ENCODE measurements at regions not wholly inside any gene's neighbourhood (a gene's known extent, or its start where the extent isn't known, plus 50 kb on each side); places are given as distances from the start of the nearest gene placed in this dataset.

DNA sequence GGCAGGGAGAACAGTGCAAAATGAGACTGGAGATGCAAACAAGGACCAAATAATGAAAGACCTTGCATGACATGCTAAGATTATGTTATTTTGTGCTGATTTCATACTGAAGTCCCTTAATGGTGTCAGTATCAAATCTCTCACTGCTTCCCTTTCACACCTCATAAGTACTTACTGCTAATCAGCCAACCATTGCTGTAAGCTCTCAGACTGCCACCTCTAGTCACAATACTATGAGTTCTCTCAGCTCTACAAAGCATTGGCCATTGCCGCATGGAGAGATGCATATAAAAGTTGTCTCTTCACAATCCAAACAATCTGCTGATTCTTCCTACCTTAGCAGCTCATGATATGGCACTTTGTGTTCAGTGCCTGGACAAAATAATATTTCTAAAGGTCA lies 375.4 kb downstream of the LTN1 start:
- DNase-seq (ENCODE audit: extremely low spot score in 2 of 2) = no peak
- Histone ChIP-seq H3K27ac (no peak overlapping the region), H3K4me1 (no peaks in the 10 kb centered on the region), H3K9me3 (no peaks in the 10 kb centered on the region), H3K4me3 (no peak overlapping the region), H3K36me3 (no peaks in the 10 kb centered on the region), H3K27me3 (no peaks in the 10 kb centered on the region)
- TF ChIP-seq POLR2AphosphoS5 (IDR thresholded peaks at IDR 0.05; ENCODE audit: insufficient read depth in 1 of 2, low read depth in 1 of 2) (no peak), POLR2A (IDR thresholded peaks at IDR 0.05) (no peak)
- TF ChIP-seq, protein P1, sequence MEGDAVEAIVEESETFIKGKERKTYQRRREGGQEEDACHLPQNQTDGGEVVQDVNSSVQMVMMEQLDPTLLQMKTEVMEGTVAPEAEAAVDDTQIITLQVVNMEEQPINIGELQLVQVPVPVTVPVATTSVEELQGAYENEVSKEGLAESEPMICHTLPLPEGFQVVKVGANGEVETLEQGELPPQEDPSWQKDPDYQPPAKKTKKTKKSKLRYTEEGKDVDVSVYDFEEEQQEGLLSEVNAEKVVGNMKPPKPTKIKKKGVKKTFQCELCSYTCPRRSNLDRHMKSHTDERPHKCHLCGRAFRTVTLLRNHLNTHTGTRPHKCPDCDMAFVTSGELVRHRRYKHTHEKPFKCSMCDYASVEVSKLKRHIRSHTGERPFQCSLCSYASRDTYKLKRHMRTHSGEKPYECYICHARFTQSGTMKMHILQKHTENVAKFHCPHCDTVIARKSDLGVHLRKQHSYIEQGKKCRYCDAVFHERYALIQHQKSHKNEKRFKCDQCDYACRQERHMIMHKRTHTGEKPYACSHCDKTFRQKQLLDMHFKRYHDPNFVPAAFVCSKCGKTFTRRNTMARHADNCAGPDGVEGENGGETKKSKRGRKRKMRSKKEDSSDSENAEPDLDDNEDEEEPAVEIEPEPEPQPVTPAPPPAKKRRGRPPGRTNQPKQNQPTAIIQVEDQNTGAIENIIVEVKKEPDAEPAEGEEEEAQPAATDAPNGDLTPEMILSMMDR (IDR thresholded peaks at IDR 0.05) = no peak
- intact Hi-C loops (cut with DNase I) = no loop called here

DNA sequence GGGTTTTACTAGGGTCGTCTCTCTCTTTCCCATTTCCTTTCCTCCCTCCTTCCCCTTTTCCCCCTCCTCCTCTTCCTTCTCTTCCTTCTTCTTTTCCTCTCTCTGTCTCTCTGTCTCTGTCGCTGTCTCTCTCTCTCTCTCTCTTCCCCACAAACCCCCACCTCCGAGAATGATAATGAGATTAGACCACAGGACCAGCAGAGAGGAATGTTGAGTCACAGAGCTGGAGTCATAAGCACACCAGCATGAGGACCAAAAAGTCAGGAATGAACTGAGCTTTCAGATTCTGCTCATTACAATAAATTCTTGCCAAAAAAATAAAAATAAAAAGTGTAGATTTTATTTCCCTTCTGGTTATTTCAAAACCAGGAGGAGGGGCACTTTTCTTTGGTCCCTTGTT lies 377.4 kb downstream of the LTN1 start:
- Histone ChIP-seq H3K4me3 (no peak overlapping the region), H3K36me3 (no peaks in the 10 kb centered on the region), H3K27me3 (no peaks in the 10 kb centered on the region), H3K27ac (no peak overlapping the region), H3K4me1 (no peaks in the 10 kb centered on the region), H3K9me3 (no peaks in the 10 kb centered on the region)
- intact Hi-C loops (cut with DNase I) = no loop called here
- TF ChIP-seq POLR2A (IDR thresholded peaks at IDR 0.05) (no peak), POLR2AphosphoS5 (IDR thresholded peaks at IDR 0.05; ENCODE audit: insufficient read depth in 1 of 2, low read depth in 1 of 2) (no peak)
- TF ChIP-seq, protein P1 (IDR thresholded peaks at IDR 0.05) = no peak
- no peak for DNase-seq (ENCODE audit: extremely low spot score in 2 of 2)

DNA sequence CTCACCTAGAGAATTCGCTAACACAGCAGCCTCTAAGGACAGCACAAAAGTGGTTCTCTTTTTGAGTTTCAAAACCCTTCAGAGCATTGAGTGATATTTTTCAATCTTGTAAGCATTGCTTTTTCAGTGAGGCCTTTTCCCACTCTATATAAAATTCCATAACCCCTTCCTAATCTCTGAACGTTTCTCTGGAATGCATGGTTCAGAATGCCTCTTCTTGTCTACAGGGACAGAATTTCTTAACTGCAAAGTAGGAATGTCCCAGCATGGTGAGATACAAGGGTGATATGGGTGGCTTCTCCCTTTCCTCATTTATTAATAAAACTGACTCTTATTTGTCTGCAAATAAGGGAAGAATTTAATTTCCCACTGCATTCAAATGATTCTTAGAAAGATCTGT lies 377.9 kb downstream of the LTN1 start:
- H3K4me1 ChIP-seq = no peaks in the 10 kb centered on the region
- no peaks in the 10 kb centered on the region for H3K9me3 ChIP-seq
- intact Hi-C loops (cut with DNase I) = no loop called here
- H3K27ac ChIP-seq = no peak overlapping the region
- DNase-seq (ENCODE audit: extremely low spot score in 2 of 2) = no peak
- no peaks in the 10 kb centered on the region for H3K36me3 ChIP-seq
- H3K4me3 ChIP-seq = no peak overlapping the region
- TF ChIP-seq POLR2A (IDR thresholded peaks at IDR 0.05) = no peak
- TF ChIP-seq POLR2AphosphoS5 (IDR thresholded peaks at IDR 0.05; ENCODE audit: insufficient read depth in 1 of 2, low read depth in 1 of 2) = no peak
- TF ChIP-seq, protein P1 (IDR thresholded peaks at IDR 0.05) = no peak
- no peaks in the 10 kb centered on the region for H3K27me3 ChIP-seq

DNA sequence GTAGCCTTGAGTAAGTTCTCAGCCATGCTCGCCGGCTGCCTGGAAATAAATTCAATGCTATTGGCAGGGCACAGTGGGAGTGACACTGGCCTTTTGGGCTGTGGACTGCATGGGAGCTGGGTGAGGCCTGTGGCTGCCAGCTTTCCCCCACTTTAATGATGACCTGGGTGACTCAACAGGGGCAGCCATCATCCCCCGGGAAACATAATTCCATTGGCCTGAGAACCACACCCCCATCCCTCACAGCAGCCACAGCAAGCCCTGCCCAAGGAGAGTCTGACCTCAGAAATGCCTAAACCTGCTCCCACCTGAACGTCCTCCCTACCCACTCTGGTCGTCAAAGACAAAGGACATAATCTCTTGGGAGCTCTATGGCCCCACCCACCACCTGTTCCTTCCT lies 384.0 kb downstream of the LTN1 start:
- intact Hi-C loops (cut with DNase I) = no loop called here

DNA sequence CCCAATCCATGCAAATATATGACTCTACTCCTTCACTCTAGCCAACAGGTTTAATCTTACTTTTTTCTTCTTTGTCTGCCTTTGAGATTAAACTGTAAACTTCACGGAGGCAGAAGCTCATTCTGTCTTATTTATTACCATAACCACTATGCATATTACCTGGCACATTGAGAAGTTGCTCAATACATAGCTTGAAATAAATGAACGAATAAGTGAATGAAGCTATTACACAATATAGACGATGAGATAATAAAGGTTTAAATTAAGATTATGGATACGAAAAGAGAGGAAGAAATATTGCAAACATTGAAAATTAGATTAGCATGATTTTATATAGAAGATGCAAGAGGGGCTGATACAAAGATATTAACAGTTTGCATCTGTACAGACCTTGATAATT lies 385.1 kb downstream of the LTN1 start:
- intact Hi-C loops (cut with DNase I) = no loop called here
- TF ChIP-seq, protein P1 (IDR thresholded peaks at IDR 0.05) = no peak
- no peak for TF ChIP-seq POLR2A (IDR thresholded peaks at IDR 0.05)
- no peak for TF ChIP-seq POLR2AphosphoS5 (IDR thresholded peaks at IDR 0.05; ENCODE audit: insufficient read depth in 1 of 2, low read depth in 1 of 2)
- H3K9me3 ChIP-seq = no peaks in the 10 kb centered on the region
- no peak overlapping the region for H3K27ac ChIP-seq
- no peaks in the 10 kb centered on the region for H3K27me3 ChIP-seq
- DNase-seq (ENCODE audit: extremely low spot score in 2 of 2) = no peak
- no peak overlapping the region for H3K4me3 ChIP-seq
- no peaks in the 10 kb centered on the region for H3K36me3 ChIP-seq
- H3K4me1 ChIP-seq = no peaks in the 10 kb centered on the region

More for the DNA sequence above, 384.0 kb downstream of the LTN1 start:
- no peaks in the 10 kb centered on the region for H3K27me3 ChIP-seq
- no peak overlapping the region for H3K4me3 ChIP-seq
- H3K27ac ChIP-seq = no peak overlapping the region
- no peaks in the 10 kb centered on the region for H3K4me1 ChIP-seq
- H3K36me3 ChIP-seq = no peaks in the 10 kb centered on the region
- DNase-seq (ENCODE audit: extremely low spot score in 2 of 2) = no peak
- TF ChIP-seq, protein P1 (IDR thresholded peaks at IDR 0.05) = no peak
- no peak for TF ChIP-seq POLR2AphosphoS5 (IDR thresholded peaks at IDR 0.05; ENCODE audit: insufficient read depth in 1 of 2, low read depth in 1 of 2)
- no peak for TF ChIP-seq POLR2A (IDR thresholded peaks at IDR 0.05)
- H3K9me3 ChIP-seq = no peaks in the 10 kb centered on the region

Measured in vagina (tissue), 2 donors.